PC-9 (cell line): ENCODE measurements at regions not wholly inside any gene's neighbourhood (a gene's known extent, or its start where the extent isn't known, plus 50 kb on each side); places are given as distances from the start of the nearest gene placed in this dataset.

ENCODE experiments used
- BruUV-seq: library from RNA; stranded (reverse); fragments of 400-500 nt; replicated peaks from 2 replicates; lab custom pipeline; 2021; lab: Mats Ljungman, UMichigan
- CTCF ChIA-PET: fragments of 300-600 bp; sonication (Branson Sonifier 250); formaldehyde crosslinking; loops from one replicate; lab custom pipeline; 2022; ENCODE audit warnings: antibody characterized with exemption; lab: Charles Lee
- POLR2A ChIA-PET: fragments of 300-600 bp; sonication (Branson Sonifier 250); formaldehyde crosslinking; loops from one replicate; lab custom pipeline; 2022; ENCODE audit warnings: antibody characterized with exemption; ENCODE audit not compliant: unreplicated experiment; lab: Charles Lee
- DNase-seq, 2 experiments: peaks; one replicate each; pipeline versions ENCODE4 v3.0.0 to v3.0.0-alpha.2; 2015 to 2022; ENCODE audit warnings: mixed read lengths in 1 of 2
- H2AFZ ChIP-seq: fragments of 200-600 bp; sonication (generic); 2 replicates; pipeline ENCODE4 v1.8.1; 2017; ENCODE audit warnings: antibody characterized with exemption
- H3F3A ChIP-seq: fragments of 200-600 bp; sonication (generic); 2 replicates; pipeline ENCODE4 v1.8.1; 2017; ENCODE audit warnings: antibody characterized with exemption, mild to moderate bottlenecking, low read depth; ENCODE audit not compliant: insufficient read depth
- H3K27ac ChIP-seq: fragments of 200-600 bp; sonication (generic); 2 replicates; pipeline ENCODE4 v1.6.1; 2016; ENCODE audit warnings: mixed run types
- H3K27me3 ChIP-seq: fragments of 200-600 bp; sonication (generic); 2 replicates; pipeline ENCODE4 v1.6.1; 2016; ENCODE audit warnings: low read depth, mixed run types; ENCODE audit not compliant: insufficient read depth
- H3K36me3 ChIP-seq: fragments of 200-600 bp; sonication (generic); 2 replicates; pipeline ENCODE4 v1.6.1; 2016; ENCODE audit warnings: low read depth, mixed run types
- H3K4me1 ChIP-seq: fragments of 200-600 bp; sonication (generic); replicated peaks from 2 replicates; pipeline ENCODE4 v1.6.1; 2016; ENCODE audit warnings: mixed run types; ENCODE audit not compliant: insufficient read depth
- H3K4me2 ChIP-seq: fragments of 200-600 bp; sonication (generic); 2 replicates; pipeline ENCODE4 v1.6.1; 2017; ENCODE audit warnings: mixed run types
- H3K4me3 ChIP-seq: fragments of 200-600 bp; sonication (generic); 2 replicates; pipeline ENCODE4 v1.6.1; 2016; ENCODE audit warnings: mixed run types
- H3K79me2 ChIP-seq: fragments of 200-600 bp; sonication (generic); 2 replicates; pipeline ENCODE4 v1.6.1; 2017; ENCODE audit warnings: low read depth, mixed run types
- H3K9me2 ChIP-seq: fragments of 200-600 bp; sonication (generic); 2 replicates; pipeline ENCODE4 v1.8.1; 2017; ENCODE audit warnings: mild to moderate bottlenecking; ENCODE audit not compliant: insufficient read depth
- H3K9me3 ChIP-seq: fragments of 200-600 bp; sonication (generic); 2 replicates; pipeline ENCODE4 v1.8.1; 2016; ENCODE audit warnings: low read depth; ENCODE audit not compliant: insufficient read depth
- H4K20me1 ChIP-seq: fragments of 200-600 bp; sonication (generic); 2 replicates; pipeline ENCODE4 v1.8.1; 2017; ENCODE audit not compliant: insufficient read depth
- EZH2 ChIP-seq: fragments of 200-600 bp; sonication (generic); IDR thresholded peaks from 2 replicates; pipeline ENCODE4 v1.8.0; 2017; ENCODE audit warnings: antibody characterized with exemption, low read depth
- intact Hi-C: fragments of 100-400 bp; cut with micrococcal nuclease; formaldehyde crosslinking; loops from one replicate; pipeline ENCODE4 v1.10.0; 2022; ENCODE audit not compliant: unreplicated experiment
- TF ChIP-seq, protein P1 (sequence below): fragments of 200-600 bp; sonication (generic); conservative IDR thresholded peaks from 2 replicates; pipeline ENCODE4 v1.6.1; 2017; ENCODE audit warnings: mixed run types, antibody characterized with exemption, mild to moderate bottlenecking, moderate library complexity

DNA sequence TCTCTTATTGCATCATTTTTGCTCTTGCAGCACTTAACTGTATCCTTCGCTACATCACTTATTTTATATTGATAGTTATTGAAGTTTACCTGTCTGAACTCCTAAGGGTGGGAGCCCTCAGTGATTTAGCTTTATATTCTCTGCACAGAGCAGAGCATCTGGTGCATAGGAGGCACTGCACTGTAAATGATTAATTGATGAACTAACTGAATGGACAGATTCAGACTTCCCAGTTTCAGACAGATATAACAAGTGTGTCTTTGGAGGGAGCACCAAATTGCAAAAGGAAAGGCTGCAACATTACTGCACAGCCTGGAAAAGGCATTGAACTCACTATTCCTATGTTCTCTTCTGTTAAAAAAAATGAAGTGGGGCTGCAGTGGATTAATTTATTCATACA is 160.3 kb downstream of the EDN1 start:
- CTCF ChIA-PET, result no interaction called here
- Histone ChIP-seq H3K4me2 (no peak overlapping the region), H3K9me2 (no peaks in the 10 kb centered on the region), H4K20me1 (no peaks in the 10 kb centered on the region), H3K9me3 (peaks cover 12% of the 10 kb centered on the region; the same call in 1 of the 2 replicates), H3K4me3 (no peak overlapping the region), H3K27me3 (no peaks in the 10 kb centered on the region), H3K79me2 (no peaks in the 10 kb centered on the region), H3K36me3 (no peaks in the 10 kb centered on the region), H2AFZ (no peak overlapping the region), H3K4me1 (no peaks in the 10 kb centered on the region), H3K27ac (no peak overlapping the region), H3F3A (no peaks in the 10 kb centered on the region)
- intact Hi-C loops, result no loop called here
- DNase-seq, result no peak
- TF ChIP-seq EZH2, result no peak
- TF ChIP-seq, protein P1, sequence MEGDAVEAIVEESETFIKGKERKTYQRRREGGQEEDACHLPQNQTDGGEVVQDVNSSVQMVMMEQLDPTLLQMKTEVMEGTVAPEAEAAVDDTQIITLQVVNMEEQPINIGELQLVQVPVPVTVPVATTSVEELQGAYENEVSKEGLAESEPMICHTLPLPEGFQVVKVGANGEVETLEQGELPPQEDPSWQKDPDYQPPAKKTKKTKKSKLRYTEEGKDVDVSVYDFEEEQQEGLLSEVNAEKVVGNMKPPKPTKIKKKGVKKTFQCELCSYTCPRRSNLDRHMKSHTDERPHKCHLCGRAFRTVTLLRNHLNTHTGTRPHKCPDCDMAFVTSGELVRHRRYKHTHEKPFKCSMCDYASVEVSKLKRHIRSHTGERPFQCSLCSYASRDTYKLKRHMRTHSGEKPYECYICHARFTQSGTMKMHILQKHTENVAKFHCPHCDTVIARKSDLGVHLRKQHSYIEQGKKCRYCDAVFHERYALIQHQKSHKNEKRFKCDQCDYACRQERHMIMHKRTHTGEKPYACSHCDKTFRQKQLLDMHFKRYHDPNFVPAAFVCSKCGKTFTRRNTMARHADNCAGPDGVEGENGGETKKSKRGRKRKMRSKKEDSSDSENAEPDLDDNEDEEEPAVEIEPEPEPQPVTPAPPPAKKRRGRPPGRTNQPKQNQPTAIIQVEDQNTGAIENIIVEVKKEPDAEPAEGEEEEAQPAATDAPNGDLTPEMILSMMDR, result no peak
- POLR2A ChIA-PET, result no interaction called here
- no TSS peak for BruUV-seq

DNA sequence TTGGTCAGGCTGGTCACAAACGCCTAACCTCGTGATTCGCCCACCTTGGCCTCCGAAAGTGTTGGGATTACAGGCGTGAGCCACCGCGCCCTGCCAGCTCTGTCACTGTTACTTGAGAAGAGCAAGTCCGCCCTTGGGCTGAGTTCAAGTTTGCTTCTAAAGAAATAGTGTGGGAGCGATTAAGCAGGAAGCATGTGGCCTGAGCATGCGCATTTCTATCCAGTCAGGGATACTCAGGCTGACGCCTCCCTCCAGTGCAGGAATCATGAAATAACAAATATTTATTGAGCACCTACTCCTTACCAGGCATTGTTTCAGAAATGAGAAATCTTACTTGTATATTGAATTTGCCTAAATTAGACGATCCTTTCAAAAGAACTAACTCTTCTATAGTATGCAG is 166.2 kb downstream of the EDN1 start:
- H3K9me2 ChIP-seq, result no peaks in the 10 kb centered on the region; the same call in 1 of the 2 replicates
- TF ChIP-seq, protein P1, result no peak
- TF ChIP-seq EZH2, result no peak
- no peaks in the 10 kb centered on the region for H3K27me3 ChIP-seq
- DNase-seq, result no peak
- no peak overlapping the region for H3K4me3 ChIP-seq
- intact Hi-C loops, result no loop called here
- no peaks in the 10 kb centered on the region for H3K36me3 ChIP-seq
- H3K4me1 ChIP-seq, result no peaks in the 10 kb centered on the region
- no peak overlapping the region for H2AFZ ChIP-seq
- POLR2A ChIA-PET, result no interaction called here
- H3K4me2 ChIP-seq, result no peak overlapping the region
- CTCF ChIA-PET, result no interaction called here
- H3K27ac ChIP-seq, result no peak overlapping the region
- no peaks in the 10 kb centered on the region for H3F3A ChIP-seq
- H3K9me3 ChIP-seq, result peaks cover 12% of the 10 kb centered on the region; the same call in 1 of the 2 replicates
- BruUV-seq, result no TSS peak
- H4K20me1 ChIP-seq, result no peaks in the 10 kb centered on the region
- H3K79me2 ChIP-seq, result no peaks in the 10 kb centered on the region

DNA sequence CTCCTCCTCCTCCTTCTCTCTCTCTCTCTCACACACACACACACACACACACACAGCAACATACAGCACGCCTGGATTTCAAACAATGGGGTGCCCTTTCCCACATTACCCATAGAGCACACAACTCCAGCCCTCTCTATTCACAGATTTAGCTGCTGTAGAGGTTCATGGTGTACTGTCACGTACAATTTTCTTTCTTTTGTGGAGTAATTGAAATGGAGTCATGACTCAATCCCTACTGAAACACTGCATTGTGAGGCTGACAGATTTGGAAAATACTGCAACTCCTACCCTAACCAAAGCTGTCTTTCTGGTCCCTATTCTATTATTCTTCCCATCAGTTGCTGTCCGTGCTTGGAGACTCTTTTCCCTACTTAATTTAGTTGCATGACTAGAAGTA is 166.9 kb downstream of the EDN1 start:
- ChIA-PET CTCF (no interaction called here), POLR2A (no interaction called here)
- H3K9me2 ChIP-seq, result no peaks in the 10 kb centered on the region; the same call in 1 of the 2 replicates
- H2AFZ ChIP-seq, result no peak overlapping the region
- H4K20me1 ChIP-seq, result no peaks in the 10 kb centered on the region
- no peaks in the 10 kb centered on the region for H3K36me3 ChIP-seq
- BruUV-seq, result no TSS peak
- DNase-seq, result no peak
- intact Hi-C loops, result no loop called here
- no peak overlapping the region for H3K4me2 ChIP-seq
- H3K79me2 ChIP-seq, result no peaks in the 10 kb centered on the region
- H3K4me3 ChIP-seq, result no peak overlapping the region
- no peak overlapping the region for H3K27ac ChIP-seq
- H3F3A ChIP-seq, result no peaks in the 10 kb centered on the region
- peaks cover 12% of the 10 kb centered on the region; the same call in 1 of the 2 replicates for H3K9me3 ChIP-seq
- TF ChIP-seq EZH2, result no peak
- TF ChIP-seq, protein P1, result no peak
- no peaks in the 10 kb centered on the region for H3K27me3 ChIP-seq
- no peaks in the 10 kb centered on the region for H3K4me1 ChIP-seq
